ENCODE measurements at regions not wholly inside any gene's neighbourhood (a gene's known extent, or its start where the extent isn't known, plus 50 kb on each side); places are given as distances from the start of the nearest gene placed in this dataset.

DNA sequence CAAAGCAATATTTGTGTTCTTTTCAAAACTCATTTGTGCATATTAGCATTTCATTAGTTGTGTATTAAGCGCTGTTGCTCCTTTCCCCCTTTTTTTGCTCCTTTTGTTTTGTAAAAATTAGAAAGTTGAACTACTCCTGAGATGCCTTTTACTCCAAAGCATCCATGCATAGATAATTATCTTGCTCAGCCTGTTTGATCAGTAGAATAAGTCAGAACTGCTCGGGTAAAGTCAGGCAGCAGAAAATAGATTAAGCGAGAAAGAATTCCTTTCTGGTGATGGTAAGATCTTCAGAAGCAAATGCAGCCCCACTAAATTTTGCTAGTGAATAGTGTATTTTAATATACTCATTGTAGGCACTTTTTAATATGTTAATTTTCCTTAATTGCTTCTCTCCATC lies 227.1 kb downstream of the TEX36 start:
- Mint-ChIP-seq H3K4me3 (no peak overlapping the region), H3K27me3 (peaks cover 5% of the 10 kb centered on the region), H3K4me1 (no peaks in the 10 kb centered on the region), H3K27ac (no peak overlapping the region), H3K36me3 (ENCODE audit: low read depth) (no peaks in the 10 kb centered on the region), H3K9me3 (no peaks in the 10 kb centered on the region)
- CTCF ChIA-PET, result no interaction called here
- POLR2A ChIA-PET, result no interaction called here
- DNase-seq (no peak), ATAC-seq (ENCODE audit: low read depth) (no peak)
- intact Hi-C loops (cut with micrococcal nuclease), result no loop called here
- TF ChIP-seq, protein P1, sequence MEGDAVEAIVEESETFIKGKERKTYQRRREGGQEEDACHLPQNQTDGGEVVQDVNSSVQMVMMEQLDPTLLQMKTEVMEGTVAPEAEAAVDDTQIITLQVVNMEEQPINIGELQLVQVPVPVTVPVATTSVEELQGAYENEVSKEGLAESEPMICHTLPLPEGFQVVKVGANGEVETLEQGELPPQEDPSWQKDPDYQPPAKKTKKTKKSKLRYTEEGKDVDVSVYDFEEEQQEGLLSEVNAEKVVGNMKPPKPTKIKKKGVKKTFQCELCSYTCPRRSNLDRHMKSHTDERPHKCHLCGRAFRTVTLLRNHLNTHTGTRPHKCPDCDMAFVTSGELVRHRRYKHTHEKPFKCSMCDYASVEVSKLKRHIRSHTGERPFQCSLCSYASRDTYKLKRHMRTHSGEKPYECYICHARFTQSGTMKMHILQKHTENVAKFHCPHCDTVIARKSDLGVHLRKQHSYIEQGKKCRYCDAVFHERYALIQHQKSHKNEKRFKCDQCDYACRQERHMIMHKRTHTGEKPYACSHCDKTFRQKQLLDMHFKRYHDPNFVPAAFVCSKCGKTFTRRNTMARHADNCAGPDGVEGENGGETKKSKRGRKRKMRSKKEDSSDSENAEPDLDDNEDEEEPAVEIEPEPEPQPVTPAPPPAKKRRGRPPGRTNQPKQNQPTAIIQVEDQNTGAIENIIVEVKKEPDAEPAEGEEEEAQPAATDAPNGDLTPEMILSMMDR (IDR thresholded peaks at IDR 0.05), result no peak

DNA sequence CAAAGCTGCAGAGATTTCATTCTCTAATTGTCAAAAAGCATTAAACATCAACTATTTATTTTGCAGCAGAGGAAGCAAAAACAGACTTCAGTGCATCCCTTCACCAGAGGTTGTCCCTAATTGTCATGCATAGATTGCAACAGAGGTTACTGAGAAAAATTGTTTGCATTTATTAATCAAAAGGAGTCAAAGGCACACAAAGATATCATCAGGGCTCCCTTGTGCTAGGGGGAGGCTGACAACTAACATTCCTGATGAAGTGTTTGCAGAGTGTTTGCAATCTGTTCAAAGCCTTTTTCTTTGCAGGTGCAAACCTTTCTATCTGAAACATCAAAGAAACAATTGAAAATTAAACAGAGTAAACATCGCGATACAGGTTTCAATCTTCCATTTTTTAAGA lies 227.5 kb downstream of the TEX36 start:
- no peak overlapping the region for H3K27ac Mint-ChIP-seq
- ChIA-PET POLR2A (no interaction called here), CTCF (no interaction called here)

DNA sequence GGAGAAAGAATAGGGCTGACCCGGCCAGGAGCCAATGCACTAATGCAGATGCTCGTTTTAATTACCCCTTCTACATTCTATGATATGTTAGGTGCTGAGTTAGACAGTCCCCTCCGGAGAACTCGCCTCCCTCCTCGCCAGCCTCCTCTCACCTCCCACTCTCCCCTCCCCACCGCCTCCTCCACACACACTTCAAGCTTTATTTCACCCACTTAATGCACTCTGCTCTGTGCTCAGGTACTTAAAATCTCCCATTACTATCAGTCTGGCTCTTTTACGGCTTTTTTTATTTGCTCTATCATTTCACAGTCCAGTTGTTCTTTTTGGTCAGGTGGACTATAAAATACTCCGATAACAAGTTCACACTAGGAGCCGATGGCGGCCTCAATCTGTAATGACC lies 231.6 kb downstream of the TEX36 start:
- Mint-ChIP-seq H3K4me3 (no peak overlapping the region), H3K4me1 (no peaks in the 10 kb centered on the region), H3K27me3 (no peaks in the 10 kb centered on the region), H3K27ac (no peak overlapping the region), H3K9me3 (no peaks in the 10 kb centered on the region), H3K36me3 (ENCODE audit: low read depth) (no peaks in the 10 kb centered on the region)
- ATAC-seq (ENCODE audit: low read depth) (no peak), DNase-seq (no peak)
- intact Hi-C loops (cut with micrococcal nuclease), result no loop called here
- TF ChIP-seq, protein P1 (IDR thresholded peaks at IDR 0.05), result no peak
- POLR2A ChIA-PET, result no interaction called here
- CTCF ChIA-PET, result no interaction called here

More for the DNA sequence above, 227.5 kb downstream of the TEX36 start:
- Mint-ChIP-seq H3K4me1 (no peaks in the 10 kb centered on the region), H3K36me3 (ENCODE audit: low read depth) (no peaks in the 10 kb centered on the region), H3K4me3 (no peak overlapping the region), H3K27me3 (peaks cover 5% of the 10 kb centered on the region), H3K9me3 (no peaks in the 10 kb centered on the region)
- intact Hi-C loops (cut with micrococcal nuclease), result no loop called here
- ATAC-seq (ENCODE audit: low read depth), result no peak
- DNase-seq, result no peak
- TF ChIP-seq, protein P1 (IDR thresholded peaks at IDR 0.05), result no peak

DNA sequence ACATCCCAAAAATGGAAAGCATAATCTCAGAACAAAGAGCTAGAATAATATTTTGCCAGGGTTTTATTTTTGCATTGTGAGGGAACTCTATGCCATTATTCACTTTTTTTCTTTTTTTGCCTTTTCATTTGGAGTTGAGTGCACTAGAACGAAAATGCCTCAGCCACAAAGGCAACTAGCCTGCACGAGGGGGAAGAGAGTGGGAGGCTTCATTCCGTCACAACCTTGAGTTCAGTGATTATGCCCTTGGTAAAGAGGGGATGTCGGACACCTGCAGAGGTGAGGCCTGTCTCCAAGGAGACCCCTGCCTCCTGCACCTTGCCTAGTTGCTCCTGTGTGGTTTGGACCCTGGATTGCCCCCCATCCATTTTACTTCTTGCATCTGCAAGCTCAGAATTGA lies 232.7 kb downstream of the TEX36 start:
- no peaks in the 10 kb centered on the region for H3K36me3 Mint-ChIP-seq (ENCODE audit: low read depth)
- DNase-seq, result no peak
- no peak for ATAC-seq (ENCODE audit: low read depth)
- H3K27me3 Mint-ChIP-seq, result no peaks in the 10 kb centered on the region
- ChIA-PET CTCF (no interaction called here), POLR2A (no interaction called here)
- no peak overlapping the region for H3K27ac Mint-ChIP-seq
- intact Hi-C loops (cut with micrococcal nuclease), result no loop called here
- no peaks in the 10 kb centered on the region for H3K9me3 Mint-ChIP-seq
- H3K4me1 Mint-ChIP-seq, result no peaks in the 10 kb centered on the region
- H3K4me3 Mint-ChIP-seq, result no peak overlapping the region
- TF ChIP-seq, protein P1 (IDR thresholded peaks at IDR 0.05), result no peak

DNA sequence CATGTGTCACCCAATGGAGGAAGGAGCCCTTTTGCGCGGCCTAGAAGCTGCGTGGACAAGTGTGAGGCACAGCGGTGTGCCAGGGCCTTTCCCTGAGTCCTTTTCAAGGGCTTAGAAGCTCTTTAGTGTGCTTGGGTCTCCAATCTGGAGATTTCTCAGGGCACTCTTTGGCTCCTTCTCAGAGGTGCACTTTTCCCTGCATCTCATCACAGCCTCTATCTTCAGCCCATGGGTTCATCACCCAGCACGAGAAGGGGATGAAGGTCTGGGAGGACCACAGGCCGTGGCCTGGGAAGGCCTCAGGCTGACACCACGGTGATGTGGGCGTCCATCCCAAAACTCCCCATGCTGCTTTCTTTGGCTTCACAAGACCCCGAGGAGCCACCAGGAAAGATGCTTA lies 233.4 kb downstream of the TEX36 start:
- no peaks in the 10 kb centered on the region for H3K9me3 Mint-ChIP-seq
- no peaks in the 10 kb centered on the region for H3K36me3 Mint-ChIP-seq (ENCODE audit: low read depth)
- no peak overlapping the region for H3K4me3 Mint-ChIP-seq
- ChIA-PET CTCF (no interaction called here), POLR2A (no interaction called here)
- ATAC-seq (ENCODE audit: low read depth) (no peak), DNase-seq (no peak)
- H3K27me3 Mint-ChIP-seq, result no peaks in the 10 kb centered on the region
- TF ChIP-seq, protein P1 (IDR thresholded peaks at IDR 0.05), result no peak
- no peaks in the 10 kb centered on the region for H3K4me1 Mint-ChIP-seq
- no peak overlapping the region for H3K27ac Mint-ChIP-seq
- intact Hi-C loops (cut with micrococcal nuclease), result no loop called here
